ENCODE measurements at regions not wholly inside any gene's neighbourhood (a gene's known extent, or its start where the extent isn't known, plus 50 kb on each side); places are given as distances from the start of the nearest gene placed in this dataset.

GRCh38 chr4:58669783-58670182 is 1559.6 kb upstream of the IGFBP7 start:
- TF ChIP-seq CTCF (IDR thresholded peaks at IDR 0.05; ENCODE audit: low read length) = no peak
- no peak for TF ChIP-seq EZH2 (IDR thresholded peaks at IDR 0.05; ENCODE audit: borderline replicate concordance, low read length)

All from OCI-LY1 (cell line).